PC-3 (cell line): ENCODE measurements at regions not wholly inside any gene's neighbourhood (a gene's known extent, or its start where the extent isn't known, plus 50 kb on each side); places are given as distances from the start of the nearest gene placed in this dataset.

ENCODE experiments used
- CTCF ChIP-seq: fragments of 300-600 bp; sonication (generic); conservative IDR thresholded peaks from 2 replicates; pipeline ENCODE4 v1.5.1; 2017; ENCODE audit warnings: antibody characterized with exemption, low read depth, mild to moderate bottlenecking, low read length
- EZH2 ChIP-seq: fragments of 300-600 bp; sonication (generic); IDR thresholded peaks from one replicate; pipeline ENCODE4 v1.6.1; 2017; ENCODE audit warnings: antibody characterized with exemption, mild to moderate bottlenecking, low read length; ENCODE audit not compliant: unreplicated experiment

- TF ChIP-seq CTCF: no peak
- no peak for TF ChIP-seq EZH2
Observed at GRCh38 chr10:33746836-33747268, 412.4 kb upstream of the NRP1 start.
